HepG2 (cell line): ENCODE measurements at regions not wholly inside any gene's neighbourhood (a gene's known extent, or its start where the extent isn't known, plus 50 kb on each side); places are given as distances from the start of the nearest gene placed in this dataset.

Experiments
- ATAC-seq: fragments of 200-7000 bp; cut with Tn5 transposase; 3 replicates; pipeline ENCODE4 v1.9.1; 2020; ENCODE audit warnings: mild to moderate bottlenecking, moderate library complexity
- BruUV-seq: library from RNA; stranded (reverse); fragments of 400-500 nt; replicated peaks from 2 replicates; lab custom pipeline; 2021; lab: Mats Ljungman, UMichigan
- CTCF ChIA-PET: fragments of 300-600 bp; formaldehyde crosslinking; extraction: SDS; loops from one replicate; lab custom pipeline; 2021; ENCODE audit warnings: low total read pairs, inconsistent platforms, low intra/inter-chr PET ratio; lab: Yijun Ruan, JAX
- POLR2A ChIA-PET: fragments of 350-600 bp; sonication (Branson Sonifier 250); formaldehyde crosslinking; loops from one replicate; lab custom pipeline; 2020; ENCODE audit warnings: antibody characterized with exemption, inconsistent platforms; lab: Yijun Ruan, JAX
- DNase-seq: peaks from one replicate; pipeline ENCODE4 v3.0.0-alpha.2; 2015; ENCODE audit warnings: low spot score
- FAIRE-seq: peaks from 3 replicates; lab custom pipeline; 2011; peaks lifted over from hg19 to GRCh38; lab: Jason Lieb, UNC
- H2AFZ ChIP-seq: one replicate; pipeline ENCODE4 v1.6.1; 2011; ENCODE audit warnings: low read length, inconsistent platforms
- H3K27ac ChIP-seq: fragments of 300-600 bp; 3 replicates; pipeline ENCODE4 v1.8.0; 2011; ENCODE audit warnings: mixed run types, mild to moderate bottlenecking, mixed read lengths, low read length, inconsistent platforms; ENCODE audit not compliant: insufficient read depth; ENCODE audit errors: extremely low read length
- H3K27me3 ChIP-seq, 2 experiments: fragments of 200-600 bp in 1 of 2; 2 replicates in 1 of 2; 3 replicates in 1 of 2; pipeline versions ENCODE4 v1.6.0 to v1.8.0; 2011; ENCODE audit warnings: low read length in 2 of 2, mild to moderate bottlenecking in 2 of 2, moderate library complexity in 2 of 2, inconsistent platforms in 1 of 2; ENCODE audit not compliant: insufficient read depth in 2 of 2, control insufficient read depth in 1 of 2
- H3K36me3 ChIP-seq, 2 experiments: fragments of 200-600 bp in 1 of 2; replicated peaks in 1 of 2; 2 replicates in 1 of 2; 3 replicates in 1 of 2; pipeline versions ENCODE4 v1.5.1 to v1.8.0; 2011; ENCODE audit warnings: low read length in 2 of 2, inconsistent platforms in 1 of 2; ENCODE audit not compliant: insufficient read depth in 2 of 2, control insufficient read depth in 1 of 2
- H3K4me1 ChIP-seq: 2 replicates; pipeline ENCODE4 v1.5.1; 2012; ENCODE audit warnings: low read length, inconsistent platforms; ENCODE audit not compliant: insufficient read depth
- H3K4me2 ChIP-seq: 2 replicates; pipeline ENCODE4 v1.6.0; 2011; ENCODE audit warnings: low read depth, low read length, inconsistent platforms
- H3K4me3 ChIP-seq, 3 experiments: fragments of 200-600 bp in 1 of 3; sonication (generic), shearing (Covaris generic) in 1 of 3; replicated peaks in 1 of 3; 2 replicates each; pipeline ENCODE4 v1.5.1; 2011 to 2016; ENCODE audit warnings: low read length in 3 of 3, inconsistent platforms in 2 of 3, low read depth in 2 of 3, mild to moderate bottlenecking in 2 of 3, control low read depth in 1 of 3, mixed read lengths in 1 of 3; ENCODE audit not compliant: insufficient read depth in 1 of 3
- H3K79me2 ChIP-seq: one replicate; pipeline ENCODE4 v1.6.1; 2011; ENCODE audit warnings: low read length, inconsistent platforms; ENCODE audit not compliant: insufficient read depth
- H3K9ac ChIP-seq: 2 replicates; pipeline ENCODE4 v1.6.0; 2011; ENCODE audit warnings: mild to moderate bottlenecking, low read depth, low read length, inconsistent platforms; ENCODE audit not compliant: insufficient read depth
- H3K9me3 ChIP-seq: 2 replicates; pipeline ENCODE4 v1.5.1; 2012; ENCODE audit warnings: mild to moderate bottlenecking, low read length
- H4K20me1 ChIP-seq: 2 replicates; pipeline ENCODE4 v1.6.0; 2011; ENCODE audit warnings: inconsistent platforms, mild to moderate bottlenecking, low read length, moderate library complexity; ENCODE audit not compliant: insufficient read depth
- KLF11 ChIP-seq: IDR thresholded peaks from 2 replicates; pipeline ENCODE4 v1.6.1; 2016; ENCODE audit warnings: missing compliant biosample characterization
- KMT2B ChIP-seq: IDR thresholded peaks from 2 replicates; pipeline ENCODE4 v1.6.1; 2016; ENCODE audit warnings: missing genetic modification reagents, missing compliant biosample characterization
- MTA1 ChIP-seq: sonication (generic); formaldehyde crosslinking; IDR thresholded peaks from 2 replicates; pipeline ENCODE4 v1.4.0; 2020; ENCODE audit warnings: missing genetic modification reagents, mild to moderate bottlenecking, borderline replicate concordance
- RFXANK ChIP-seq: IDR thresholded peaks from 2 replicates; pipeline ENCODE4 v1.6.1; 2016
- ZEB1 ChIP-seq: IDR thresholded peaks from 2 replicates; pipeline ENCODE4 v1.6.1; 2012; ENCODE audit warnings: mild to moderate bottlenecking, low read depth, inconsistent platforms; ENCODE audit not compliant: insufficient replicate concordance
- ZFP37 ChIP-seq: sonication (generic); formaldehyde crosslinking; IDR thresholded peaks from 2 replicates; pipeline ENCODE4 v1.4.0; 2020; ENCODE audit warnings: missing genetic modification reagents, borderline replicate concordance
- ZNF232 ChIP-seq: sonication (generic); formaldehyde crosslinking; IDR thresholded peaks from 2 replicates; pipeline ENCODE4 v1.4.0; 2020; ENCODE audit warnings: missing genetic modification reagents, borderline replicate concordance
- ZNF484 ChIP-seq: sonication (generic); formaldehyde crosslinking; IDR thresholded peaks from 2 replicates; pipeline ENCODE4 v1.5.1; 2020; ENCODE audit warnings: mild to moderate bottlenecking, low read depth, missing genetic modification reagents, borderline replicate concordance
- ZNF674 ChIP-seq: sonication (generic); formaldehyde crosslinking; IDR thresholded peaks from 2 replicates; pipeline ENCODE4 v1.5.0; 2020; ENCODE audit warnings: low read depth, mild to moderate bottlenecking, missing genetic modification reagents
- WGBS: methylation state at CpG from one replicate; pipeline ENCODE4 v1.1.6; 2017; ENCODE audit warnings: low lambda C conversion rate; 5-methylcytosine and 5-hydroxymethylcytosine counted together
- in situ Hi-C: cut with HindIII; loops from 2 replicates; pipeline ENCODE4 v1.10.0; 2017; ENCODE audit warnings: low pct_unique_long_range_greater_than_20kb; ENCODE audit not compliant: extremely low pct_ligation_motif_present
- intact Hi-C: fragments of 100-400 bp; cut with micrococcal nuclease; formaldehyde crosslinking; loops from one replicate; pipeline ENCODE4 v1.10.0; 2022; ENCODE audit not compliant: unreplicated experiment
- TF ChIP-seq, protein P1 (sequence below): sonication (generic); formaldehyde crosslinking; IDR thresholded peaks from 2 replicates; pipeline ENCODE4 v1.5.0; 2020; ENCODE audit warnings: missing genetic modification reagents
- TF ChIP-seq, protein P2 (sequence below): sonication (generic); formaldehyde crosslinking; IDR thresholded peaks from 2 replicates; pipeline ENCODE4 v1.5.0; 2020; ENCODE audit warnings: missing genetic modification reagents
- TF ChIP-seq, protein P3 (sequence below), 2 experiments: fragments of 450-650 bp in 1 of 2; sonication (generic) in 1 of 2; formaldehyde crosslinking in 1 of 2; IDR thresholded peaks; 2 replicates each; pipeline versions ENCODE4 v1.6.1 to v1.8.0; 2016 to 2022; ENCODE audit warnings: antibody characterized with exemption in 1 of 2, mild to moderate bottlenecking in 1 of 2, missing genetic modification reagents in 1 of 2

DNA sequence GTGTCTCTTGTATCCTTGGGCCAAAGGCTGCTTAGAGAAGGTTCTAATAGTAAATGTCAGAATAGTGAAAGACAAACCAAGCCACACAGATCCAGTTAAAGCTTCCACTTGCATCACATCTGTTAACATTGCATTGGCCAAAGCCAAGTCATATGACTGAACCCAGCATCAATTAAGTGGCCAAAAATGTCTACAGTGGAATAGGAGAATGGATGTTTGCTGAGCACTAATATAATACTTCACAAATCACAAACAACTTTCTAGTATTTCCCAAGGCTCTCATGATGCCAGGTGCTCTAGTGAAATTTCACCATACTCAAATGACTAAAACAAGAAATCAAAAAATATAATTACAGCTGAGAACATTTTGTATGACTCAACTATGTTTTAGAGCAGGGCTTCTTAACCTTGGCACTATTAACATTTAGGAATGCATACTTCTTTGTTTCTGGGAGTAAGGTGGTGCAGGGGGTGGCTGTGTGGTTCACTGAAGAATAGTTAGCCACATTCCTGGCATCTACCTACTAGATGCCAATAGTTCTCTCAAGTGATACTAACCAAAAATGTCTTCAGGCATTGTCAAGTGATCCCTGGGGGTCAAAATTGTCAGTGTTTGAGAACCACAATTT, 148.0 kb upstream of the SPTLC3 start (continued):
- TF ChIP-seq, protein P1, sequence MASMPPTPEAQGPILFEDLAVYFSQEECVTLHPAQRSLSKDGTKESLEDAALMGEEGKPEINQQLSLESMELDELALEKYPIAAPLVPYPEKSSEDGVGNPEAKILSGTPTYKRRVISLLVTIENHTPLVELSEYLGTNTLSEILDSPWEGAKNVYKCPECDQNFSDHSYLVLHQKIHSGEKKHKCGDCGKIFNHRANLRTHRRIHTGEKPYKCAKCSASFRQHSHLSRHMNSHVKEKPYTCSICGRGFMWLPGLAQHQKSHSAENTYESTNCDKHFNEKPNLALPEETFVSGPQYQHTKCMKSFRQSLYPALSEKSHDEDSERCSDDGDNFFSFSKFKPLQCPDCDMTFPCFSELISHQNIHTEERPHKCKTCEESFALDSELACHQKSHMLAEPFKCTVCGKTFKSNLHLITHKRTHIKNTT (CRISPR knock-in tag) = no peak
- no peak for TF ChIP-seq KMT2B (CRISPR knock-in tag)
- no peak for TF ChIP-seq ZNF674 (CRISPR knock-in tag)
- no peak for TF ChIP-seq ZEB1

DNA sequence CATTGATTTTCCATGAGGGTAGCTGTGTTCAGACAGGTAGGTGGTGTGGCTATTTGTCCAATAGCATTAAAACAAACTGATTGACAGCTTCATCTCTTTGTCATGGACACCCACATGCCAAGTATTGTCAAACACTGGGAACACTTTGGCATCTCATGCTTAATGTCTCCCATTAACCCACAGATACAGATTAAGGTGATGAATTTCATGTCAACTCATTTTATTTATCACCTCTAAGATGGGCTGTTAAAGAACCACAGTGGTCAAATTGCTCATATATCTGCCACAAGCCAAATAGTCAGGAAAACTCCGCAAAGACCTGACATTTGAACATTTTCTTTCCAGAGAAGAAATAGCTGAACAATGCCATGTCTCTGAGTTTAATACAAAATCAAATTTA, 139.1 kb upstream of the SPTLC3 start:
- ChIA-PET POLR2A (no interaction called here), CTCF (no interaction called here)
- Histone ChIP-seq H3K27me3 (no peaks in the 10 kb centered on the region), H3K4me2 (no peak overlapping the region), H3K79me2 (no peaks in the 10 kb centered on the region), H3K36me3 (no peaks in the 10 kb centered on the region), H3K27ac (no peak overlapping the region), H3K9ac (no peak overlapping the region), H3K9me3 (no peaks in the 10 kb centered on the region), H3K4me1 (no peaks in the 10 kb centered on the region), H4K20me1 (no peaks in the 10 kb centered on the region), H3K4me3 (no peak overlapping the region), H2AFZ (no peak overlapping the region)
- DNase-seq (no peak), ATAC-seq (no peak), FAIRE-seq (no peak)
- WGBS = 43% methylated on average over 1 of the region's 1 CpG
- intact Hi-C loops = no loop called here
- BruUV-seq = no TSS peak
- in situ Hi-C loops = no loop called here
- TF ChIP-seq ZFP37 (CRISPR knock-in tag) (no peak), MTA1 (CRISPR knock-in tag) (no peak), RFXANK (CRISPR knock-in tag) (no peak), KLF11 (CRISPR knock-in tag) (no peak), ZNF232 (CRISPR knock-in tag) (no peak), ZNF484 (CRISPR knock-in tag) (no peak)
- TF ChIP-seq, protein P2, sequence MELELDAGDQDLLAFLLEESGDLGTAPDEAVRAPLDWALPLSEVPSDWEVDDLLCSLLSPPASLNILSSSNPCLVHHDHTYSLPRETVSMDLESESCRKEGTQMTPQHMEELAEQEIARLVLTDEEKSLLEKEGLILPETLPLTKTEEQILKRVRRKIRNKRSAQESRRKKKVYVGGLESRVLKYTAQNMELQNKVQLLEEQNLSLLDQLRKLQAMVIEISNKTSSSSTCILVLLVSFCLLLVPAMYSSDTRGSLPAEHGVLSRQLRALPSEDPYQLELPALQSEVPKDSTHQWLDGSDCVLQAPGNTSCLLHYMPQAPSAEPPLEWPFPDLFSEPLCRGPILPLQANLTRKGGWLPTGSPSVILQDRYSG (CRISPR knock-in tag) = no peak
- TF ChIP-seq, protein P3, sequence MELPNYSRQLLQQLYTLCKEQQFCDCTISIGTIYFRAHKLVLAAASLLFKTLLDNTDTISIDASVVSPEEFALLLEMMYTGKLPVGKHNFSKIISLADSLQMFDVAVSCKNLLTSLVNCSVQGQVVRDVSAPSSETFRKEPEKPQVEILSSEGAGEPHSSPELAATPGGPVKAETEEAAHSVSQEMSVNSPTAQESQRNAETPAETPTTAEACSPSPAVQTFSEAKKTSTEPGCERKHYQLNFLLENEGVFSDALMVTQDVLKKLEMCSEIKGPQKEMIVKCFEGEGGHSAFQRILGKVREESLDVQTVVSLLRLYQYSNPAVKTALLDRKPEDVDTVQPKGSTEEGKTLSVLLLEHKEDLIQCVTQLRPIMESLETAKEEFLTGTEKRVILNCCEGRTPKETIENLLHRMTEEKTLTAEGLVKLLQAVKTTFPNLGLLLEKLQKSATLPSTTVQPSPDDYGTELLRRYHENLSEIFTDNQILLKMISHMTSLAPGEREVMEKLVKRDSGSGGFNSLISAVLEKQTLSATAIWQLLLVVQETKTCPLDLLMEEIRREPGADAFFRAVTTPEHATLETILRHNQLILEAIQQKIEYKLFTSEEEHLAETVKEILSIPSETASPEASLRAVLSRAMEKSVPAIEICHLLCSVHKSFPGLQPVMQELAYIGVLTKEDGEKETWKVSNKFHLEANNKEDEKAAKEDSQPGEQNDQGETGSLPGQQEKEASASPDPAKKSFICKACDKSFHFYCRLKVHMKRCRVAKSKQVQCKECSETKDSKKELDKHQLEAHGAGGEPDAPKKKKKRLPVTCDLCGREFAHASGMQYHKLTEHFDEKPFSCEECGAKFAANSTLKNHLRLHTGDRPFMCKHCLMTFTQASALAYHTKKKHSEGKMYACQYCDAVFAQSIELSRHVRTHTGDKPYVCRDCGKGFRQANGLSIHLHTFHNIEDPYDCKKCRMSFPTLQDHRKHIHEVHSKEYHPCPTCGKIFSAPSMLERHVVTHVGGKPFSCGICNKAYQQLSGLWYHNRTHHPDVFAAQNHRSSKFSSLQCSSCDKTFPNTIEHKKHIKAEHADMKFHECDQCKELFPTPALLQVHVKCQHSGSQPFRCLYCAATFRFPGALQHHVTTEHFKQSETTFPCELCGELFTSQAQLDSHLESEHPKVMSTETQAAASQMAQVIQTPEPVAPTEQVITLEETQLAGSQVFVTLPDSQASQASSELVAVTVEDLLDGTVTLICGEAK (IDR thresholded peaks at IDR 0.05) = no peak
- TF ChIP-seq, protein P3 (CRISPR knock-in tag; IDR thresholded peaks at IDR 0.05) = no peak
